PC-9 (cell line): ENCODE measurements at regions not wholly inside any gene's neighbourhood (a gene's known extent, or its start where the extent isn't known, plus 50 kb on each side); places are given as distances from the start of the nearest gene placed in this dataset.

Experiments
- CTCF ChIP-seq: fragments of 200-600 bp; sonication (generic); conservative IDR thresholded peaks from 2 replicates; pipeline ENCODE4 v1.6.1; 2017; ENCODE audit warnings: mixed run types, antibody characterized with exemption, mild to moderate bottlenecking, moderate library complexity
- EZH2 ChIP-seq: fragments of 200-600 bp; sonication (generic); IDR thresholded peaks from 2 replicates; pipeline ENCODE4 v1.8.0; 2017; ENCODE audit warnings: antibody characterized with exemption, low read depth

GRCh38 chr6:165906736-165907135 is 243.7 kb upstream of the PDE10A start:
- TF ChIP-seq CTCF: no peak
- no peak for TF ChIP-seq EZH2
